BE2C (cell line): ENCODE measurements at regions not wholly inside any gene's neighbourhood (a gene's known extent, or its start where the extent isn't known, plus 50 kb on each side); places are given as distances from the start of the nearest gene placed in this dataset.

Experiments used
- DNase-seq: peaks from one replicate; pipeline ENCODE4 v3.0.0-alpha.2; 2020
- H3K27me3 ChIP-seq: fragments of 250-450 bp; sonication (Bioruptor Pico); 2 replicates; pipeline ENCODE4 v1.5.1; 2020; ENCODE audit warnings: mild to moderate bottlenecking
- H3K36me3 ChIP-seq: fragments of 250-450 bp; sonication (Bioruptor Pico); 2 replicates; pipeline ENCODE4 v1.5.1; 2020; ENCODE audit warnings: mild to moderate bottlenecking
- H3K4me1 ChIP-seq: fragments of 250-450 bp; sonication (Bioruptor Pico); 2 replicates; pipeline ENCODE4 v1.5.1; 2020
- H3K4me3 ChIP-seq: 2 replicates; pipeline ENCODE4 v1.5.1; 2011; ENCODE audit warnings: low read depth, low read length
- H3K9me3 ChIP-seq: fragments of 250-450 bp; sonication (Bioruptor Pico); 2 replicates; pipeline ENCODE4 v1.5.1; 2020
- TF ChIP-seq, protein P1 (sequence below): IDR thresholded peaks from 2 replicates; pipeline ENCODE4 v1.5.1; 2012; ENCODE audit warnings: mild to moderate bottlenecking, low read depth, low read length

DNA sequence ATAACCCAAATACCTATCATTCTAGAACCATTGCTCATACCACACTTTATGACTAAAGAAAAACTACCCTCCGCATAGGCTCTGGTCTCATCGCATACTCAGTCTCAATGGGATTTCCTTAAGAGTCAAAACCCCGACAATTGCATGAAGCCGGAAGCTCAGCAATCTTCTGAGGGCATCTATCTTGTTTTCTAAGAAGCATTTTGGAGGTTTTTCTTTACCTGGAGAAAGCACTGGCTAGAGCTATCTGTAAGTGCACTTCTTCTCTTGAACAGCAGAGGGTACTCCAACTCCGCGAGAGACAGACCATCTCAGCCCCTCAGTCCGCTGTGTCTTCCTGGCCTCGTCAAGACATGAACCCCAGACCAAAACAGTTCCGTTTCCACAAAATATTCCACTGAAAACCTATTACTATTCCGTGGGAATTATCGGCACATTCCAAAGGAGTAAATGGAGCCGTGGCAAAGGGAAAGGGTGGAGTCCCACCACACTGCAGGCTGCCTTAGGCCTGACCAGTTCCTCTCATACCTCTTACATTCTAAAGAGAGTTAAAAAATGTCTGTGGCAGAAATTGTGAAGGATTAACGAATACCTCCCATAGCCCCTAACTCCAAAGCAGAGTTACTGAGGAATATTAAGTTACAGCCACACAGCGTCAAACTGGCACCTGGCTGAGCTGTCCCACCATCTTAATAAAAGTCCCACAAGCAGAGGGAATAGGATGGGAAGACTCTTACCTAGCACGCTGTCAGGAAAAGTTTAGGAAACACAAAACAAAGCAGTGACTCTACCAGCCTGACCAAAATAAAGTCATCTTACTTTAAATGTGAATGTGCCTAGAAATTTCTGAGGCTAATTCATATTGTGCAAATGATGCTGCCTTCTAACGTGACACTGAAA lies 325.6 kb upstream of the VRK2 start:
- Histone ChIP-seq H3K4me1 (no peaks in the 10 kb centered on the region), H3K4me3 (no peak overlapping the region), H3K36me3 (no peaks in the 10 kb centered on the region), H3K9me3 (no peaks in the 10 kb centered on the region), H3K27me3 (no peaks in the 10 kb centered on the region)
- DNase-seq = peak; percentile 22
- TF ChIP-seq, protein P1, sequence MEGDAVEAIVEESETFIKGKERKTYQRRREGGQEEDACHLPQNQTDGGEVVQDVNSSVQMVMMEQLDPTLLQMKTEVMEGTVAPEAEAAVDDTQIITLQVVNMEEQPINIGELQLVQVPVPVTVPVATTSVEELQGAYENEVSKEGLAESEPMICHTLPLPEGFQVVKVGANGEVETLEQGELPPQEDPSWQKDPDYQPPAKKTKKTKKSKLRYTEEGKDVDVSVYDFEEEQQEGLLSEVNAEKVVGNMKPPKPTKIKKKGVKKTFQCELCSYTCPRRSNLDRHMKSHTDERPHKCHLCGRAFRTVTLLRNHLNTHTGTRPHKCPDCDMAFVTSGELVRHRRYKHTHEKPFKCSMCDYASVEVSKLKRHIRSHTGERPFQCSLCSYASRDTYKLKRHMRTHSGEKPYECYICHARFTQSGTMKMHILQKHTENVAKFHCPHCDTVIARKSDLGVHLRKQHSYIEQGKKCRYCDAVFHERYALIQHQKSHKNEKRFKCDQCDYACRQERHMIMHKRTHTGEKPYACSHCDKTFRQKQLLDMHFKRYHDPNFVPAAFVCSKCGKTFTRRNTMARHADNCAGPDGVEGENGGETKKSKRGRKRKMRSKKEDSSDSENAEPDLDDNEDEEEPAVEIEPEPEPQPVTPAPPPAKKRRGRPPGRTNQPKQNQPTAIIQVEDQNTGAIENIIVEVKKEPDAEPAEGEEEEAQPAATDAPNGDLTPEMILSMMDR = peak; percentile 67

DNA sequence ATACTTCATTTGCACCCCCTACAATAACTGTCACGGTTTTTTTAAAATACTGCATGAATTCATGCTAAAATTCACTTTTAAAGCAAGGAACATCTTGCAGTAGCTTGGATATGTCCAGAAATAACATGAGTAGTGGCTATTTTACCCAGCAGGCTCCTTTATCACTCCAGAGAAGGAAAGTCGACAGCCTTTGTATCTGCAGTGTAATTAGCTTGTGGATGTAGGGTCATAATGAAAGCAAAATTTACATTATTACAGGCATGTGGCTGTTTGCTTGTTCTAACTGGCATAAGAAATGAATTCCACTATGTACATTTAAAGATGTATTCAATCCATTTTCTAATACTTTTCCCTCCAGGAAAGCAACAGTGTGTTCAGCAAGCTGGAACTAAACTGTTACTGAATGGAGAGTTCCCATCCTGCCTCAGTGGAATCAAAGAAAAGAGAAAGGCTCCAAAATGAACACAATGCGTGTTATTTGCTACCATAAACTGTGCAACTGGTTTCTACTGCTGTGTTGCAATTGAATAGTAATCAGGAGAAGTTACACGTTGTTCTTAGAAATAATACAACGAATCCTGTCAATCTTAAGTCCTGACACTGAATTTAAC lies 321.2 kb upstream of the VRK2 start:
- TF ChIP-seq, protein P1 = no peak
- Histone ChIP-seq H3K4me3 (no peak overlapping the region), H3K27me3 (no peaks in the 10 kb centered on the region), H3K9me3 (no peaks in the 10 kb centered on the region), H3K4me1 (no peaks in the 10 kb centered on the region), H3K36me3 (no peaks in the 10 kb centered on the region)
- no peak for DNase-seq

DNA sequence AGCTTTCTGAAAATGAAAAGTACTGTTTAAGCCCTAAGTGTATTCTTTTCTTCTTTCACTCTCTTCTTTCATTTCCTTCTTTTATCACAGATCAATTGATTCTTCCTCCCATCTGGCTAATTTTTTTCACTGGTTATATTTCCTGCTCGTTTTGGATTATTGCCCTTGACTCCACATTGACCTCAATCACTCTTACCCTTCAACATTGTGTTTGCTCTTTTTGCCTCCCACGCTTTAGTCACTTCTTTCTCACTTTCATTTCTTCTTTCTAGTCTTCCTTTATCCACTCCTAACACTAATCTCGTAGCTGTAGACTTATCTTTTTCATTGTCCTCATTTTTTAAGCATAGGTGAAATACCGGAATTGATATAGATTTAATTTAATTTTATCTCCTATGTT lies 320.3 kb upstream of the VRK2 start:
- no peaks in the 10 kb centered on the region for H3K36me3 ChIP-seq
- H3K9me3 ChIP-seq = no peaks in the 10 kb centered on the region
- no peak for DNase-seq
- H3K4me1 ChIP-seq = no peaks in the 10 kb centered on the region
- TF ChIP-seq, protein P1 = no peak
- no peak overlapping the region for H3K4me3 ChIP-seq
- no peaks in the 10 kb centered on the region for H3K27me3 ChIP-seq

DNA sequence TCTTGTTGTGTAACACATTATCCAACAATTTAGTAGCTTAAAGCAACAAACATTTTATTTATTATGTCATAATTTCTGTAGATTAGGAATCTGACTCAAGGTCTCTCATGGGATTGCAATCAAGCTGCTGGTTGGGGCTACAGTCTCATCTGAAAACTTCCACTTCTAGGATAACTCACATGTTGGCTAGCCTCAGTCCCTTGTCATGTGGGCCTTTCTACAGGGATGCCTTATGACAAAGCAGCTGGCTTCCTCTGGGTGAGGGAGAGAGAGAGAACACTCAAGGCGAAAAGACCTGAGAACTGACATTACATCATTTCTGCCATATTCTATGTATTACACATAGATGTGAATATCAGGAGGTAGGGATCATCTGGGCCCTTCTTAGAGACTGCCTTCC lies 317.9 kb upstream of the VRK2 start:
- Histone ChIP-seq H3K9me3 (no peaks in the 10 kb centered on the region), H3K27me3 (no peaks in the 10 kb centered on the region), H3K4me3 (no peak overlapping the region), H3K36me3 (no peaks in the 10 kb centered on the region), H3K4me1 (no peaks in the 10 kb centered on the region)
- TF ChIP-seq, protein P1 = no peak
- DNase-seq = no peak

DNA sequence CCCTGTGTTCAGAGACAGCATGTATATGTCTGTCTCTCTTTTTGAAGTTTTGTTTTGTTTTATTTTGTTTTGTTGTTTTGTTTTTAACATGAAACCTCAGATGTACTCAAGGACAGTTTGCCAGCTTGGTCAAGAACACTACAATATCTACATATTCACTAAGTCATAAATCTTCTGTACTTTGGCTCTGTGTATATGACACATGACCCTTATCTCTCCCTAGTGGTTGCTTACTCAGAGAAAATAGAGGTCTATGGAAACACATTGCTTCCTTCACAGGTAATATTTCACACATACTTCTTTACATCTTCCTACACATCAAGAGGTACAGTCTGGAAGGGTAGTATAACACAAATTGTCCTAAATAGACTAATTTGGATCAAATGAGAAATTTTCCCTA lies 312.6 kb upstream of the VRK2 start:
- DNase-seq = no peak
- Histone ChIP-seq H3K4me3 (no peak overlapping the region), H3K27me3 (no peaks in the 10 kb centered on the region), H3K9me3 (no peaks in the 10 kb centered on the region), H3K36me3 (no peaks in the 10 kb centered on the region), H3K4me1 (no peaks in the 10 kb centered on the region)
- TF ChIP-seq, protein P1 = no peak

DNA sequence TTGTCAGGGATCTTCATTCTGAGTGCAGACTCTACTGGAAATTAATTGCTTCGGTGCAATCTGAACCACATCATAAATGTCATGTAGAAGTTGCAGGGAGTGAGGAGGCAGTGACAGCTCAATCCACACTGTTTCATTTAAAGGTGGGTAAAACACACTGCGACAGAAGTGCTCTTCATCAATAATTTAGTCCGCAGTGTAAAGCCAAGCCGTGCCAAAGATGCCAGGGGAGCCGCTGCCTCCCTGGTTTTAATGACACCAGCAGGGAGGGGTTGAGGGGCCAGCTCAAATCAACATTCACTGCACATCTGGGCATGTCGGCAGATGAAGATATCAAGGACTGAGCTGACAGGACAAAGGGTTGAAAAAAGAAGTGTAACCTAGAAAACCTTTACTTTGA lies 305.7 kb upstream of the VRK2 start:
- TF ChIP-seq, protein P1 = no peak
- Histone ChIP-seq H3K4me1 (no peaks in the 10 kb centered on the region), H3K27me3 (no peaks in the 10 kb centered on the region), H3K9me3 (no peaks in the 10 kb centered on the region), H3K36me3 (no peaks in the 10 kb centered on the region), H3K4me3 (no peak overlapping the region)
- DNase-seq = no peak
